CD4-positive, alpha-beta T cell (primary cell): ENCODE measurements at regions not wholly inside any gene's neighbourhood (a gene's known extent, or its start where the extent isn't known, plus 50 kb on each side); places are given as distances from the start of the nearest gene placed in this dataset.

ENCODE experiments used
- ATAC-seq: fragments of 200-7000 bp; cut with Tn5 transposase; one replicate; pipeline ENCODE4 v1.10.0; 2022; ENCODE audit warnings: mild to moderate bottlenecking; ENCODE audit not compliant: poor library complexity
- CTCF ChIA-PET: fragments of 350-600 bp; sonication (Branson Sonifier 250); formaldehyde crosslinking; loops from one replicate; lab custom pipeline; 2021; ENCODE audit warnings: antibody characterized with exemption, inconsistent platforms; lab: Charles Lee
- POLR2A ChIA-PET: fragments of 350-600 bp; sonication (Branson Sonifier 250); formaldehyde crosslinking; loops from one replicate; lab custom pipeline; 2021; ENCODE audit warnings: antibody characterized with exemption, inconsistent platforms; lab: Charles Lee
- DNase-seq, 14 experiments: peaks; one replicate each; pipeline ENCODE4 v3.0.0-alpha.2; 2013 to 2020; ENCODE audit warnings: mixed read lengths in 2 of 14
- H3K27ac ChIP-seq, 2 donors: one replicate each; pipeline versions ENCODE4 v1.5.1 to v1.7.0; 2013; ENCODE audit warnings: low read length in 2 of 2, low read depth in 1 of 2, mild to moderate bottlenecking in 1 of 2
- H3K27me3 ChIP-seq, 2 experiments: 1 replicate in 1 of 2; 2 replicates in 1 of 2; pipeline versions ENCODE4 v1.6.1 to v1.7.0; 2013; ENCODE audit warnings: low read length in 2 of 2, control low read depth in 1 of 2, mild to moderate bottlenecking in 1 of 2, moderate library complexity in 1 of 2; ENCODE audit not compliant: insufficient read depth in 2 of 2, control insufficient read depth in 1 of 2
- H3K36me3 ChIP-seq: one replicate; pipeline ENCODE4 v1.6.1; 2013; ENCODE audit warnings: low read length, control low read depth; ENCODE audit not compliant: insufficient read depth
- H3K4me1 ChIP-seq: one replicate; pipeline ENCODE4 v1.6.1; 2013; ENCODE audit warnings: low read length, control low read depth; ENCODE audit not compliant: insufficient read depth
- H3K4me3 ChIP-seq: one replicate; pipeline ENCODE4 v1.5.1; 2013; ENCODE audit warnings: mild to moderate bottlenecking, low read length, moderate library complexity
- H3K9me3 ChIP-seq, 2 experiments: 1 replicate in 1 of 2; 2 replicates in 1 of 2; pipeline versions ENCODE4 v1.6.1 to v1.7.0; 2013; ENCODE audit warnings: low read length in 2 of 2, mild to moderate bottlenecking in 2 of 2, control low read depth in 1 of 2, moderate library complexity in 1 of 2; ENCODE audit not compliant: control insufficient read depth in 1 of 2, insufficient read depth in 1 of 2
- H3K27ac Mint-ChIP-seq: one replicate; pipeline ENCODE4 v1.8.0; 2020; ENCODE audit warnings: mixed read lengths
- H3K27me3 Mint-ChIP-seq: one replicate; pipeline ENCODE4 v1.8.0; 2021; ENCODE audit warnings: mixed read lengths
- H3K36me3 Mint-ChIP-seq: one replicate; pipeline ENCODE4 v1.8.0; 2021; ENCODE audit warnings: low read depth, mixed read lengths
- H3K4me1 Mint-ChIP-seq: one replicate; pipeline ENCODE4 v1.8.0; 2021; ENCODE audit warnings: low read depth, mixed read lengths
- H3K4me3 Mint-ChIP-seq: one replicate; pipeline ENCODE4 v1.8.0; 2020; ENCODE audit warnings: mild to moderate bottlenecking, mixed read lengths
- H3K9me3 Mint-ChIP-seq: one replicate; pipeline ENCODE4 v1.8.0; 2020; ENCODE audit warnings: mixed read lengths
- intact Hi-C, 2 experiments: fragments of 100-400 bp; cut with DNase I in 1 of 2; cut with micrococcal nuclease in 1 of 2; formaldehyde crosslinking; loops; one replicate each; pipeline versions ENCODE4 v1.15.1 to v1.9.0; 2023 to 2025; cut with DNase I, micrococcal nuclease
- TF ChIP-seq, protein P1 (sequence below): fragments of 200-600 bp; IDR thresholded peaks from one replicate; pipeline ENCODE4 v1.8.0; 2022; ENCODE audit warnings: antibody characterized with exemption, mild to moderate bottlenecking

DNA sequence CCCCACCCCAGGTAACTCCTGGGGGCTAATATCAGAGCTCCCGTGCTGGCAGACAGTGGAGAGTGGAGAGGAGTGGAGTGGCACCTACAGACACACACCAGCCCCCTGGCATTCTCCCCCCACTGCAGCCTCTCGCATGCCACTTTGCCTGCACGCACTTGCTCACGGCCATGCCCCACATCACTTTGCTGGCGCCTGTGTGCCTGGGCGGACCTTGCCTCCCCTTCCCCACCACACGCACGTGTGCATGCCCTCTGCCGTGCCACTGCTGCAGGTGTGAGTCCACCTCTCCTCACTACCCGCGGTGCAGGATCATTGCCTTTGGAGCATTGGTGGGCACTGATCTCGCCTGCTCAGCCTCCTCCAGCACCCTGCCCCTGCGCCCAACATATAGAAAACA, 72.6 kb upstream of the DOK6 start:
- H3K4me1 Mint-ChIP-seq: no peaks in the 10 kb centered on the region
- H3K4me1 ChIP-seq: no peaks in the 10 kb centered on the region
- DNase-seq: peak in 1 of 14 experiments; percentile 2
- H3K9me3 Mint-ChIP-seq: no peaks in the 10 kb centered on the region
- H3K27me3 ChIP-seq: no peaks in the 10 kb centered on the region
- no peak overlapping the region for H3K27ac Mint-ChIP-seq
- intact Hi-C loops: no loop called here
- no peaks in the 10 kb centered on the region for H3K27me3 Mint-ChIP-seq
- H3K4me3 Mint-ChIP-seq: no peak overlapping the region
- TF ChIP-seq, protein P1, sequence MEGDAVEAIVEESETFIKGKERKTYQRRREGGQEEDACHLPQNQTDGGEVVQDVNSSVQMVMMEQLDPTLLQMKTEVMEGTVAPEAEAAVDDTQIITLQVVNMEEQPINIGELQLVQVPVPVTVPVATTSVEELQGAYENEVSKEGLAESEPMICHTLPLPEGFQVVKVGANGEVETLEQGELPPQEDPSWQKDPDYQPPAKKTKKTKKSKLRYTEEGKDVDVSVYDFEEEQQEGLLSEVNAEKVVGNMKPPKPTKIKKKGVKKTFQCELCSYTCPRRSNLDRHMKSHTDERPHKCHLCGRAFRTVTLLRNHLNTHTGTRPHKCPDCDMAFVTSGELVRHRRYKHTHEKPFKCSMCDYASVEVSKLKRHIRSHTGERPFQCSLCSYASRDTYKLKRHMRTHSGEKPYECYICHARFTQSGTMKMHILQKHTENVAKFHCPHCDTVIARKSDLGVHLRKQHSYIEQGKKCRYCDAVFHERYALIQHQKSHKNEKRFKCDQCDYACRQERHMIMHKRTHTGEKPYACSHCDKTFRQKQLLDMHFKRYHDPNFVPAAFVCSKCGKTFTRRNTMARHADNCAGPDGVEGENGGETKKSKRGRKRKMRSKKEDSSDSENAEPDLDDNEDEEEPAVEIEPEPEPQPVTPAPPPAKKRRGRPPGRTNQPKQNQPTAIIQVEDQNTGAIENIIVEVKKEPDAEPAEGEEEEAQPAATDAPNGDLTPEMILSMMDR: no peak
- H3K9me3 ChIP-seq: peaks cover 0 to 7% of the 10 kb centered on the region in 2 experiments
- no peaks in the 10 kb centered on the region for H3K36me3 ChIP-seq
- ChIA-PET POLR2A (no interaction called here), CTCF (no interaction called here)
- no peak overlapping the region for H3K4me3 ChIP-seq
- no peak overlapping the region for H3K27ac ChIP-seq
- H3K36me3 Mint-ChIP-seq: no peaks in the 10 kb centered on the region
- no peak for ATAC-seq

DNA sequence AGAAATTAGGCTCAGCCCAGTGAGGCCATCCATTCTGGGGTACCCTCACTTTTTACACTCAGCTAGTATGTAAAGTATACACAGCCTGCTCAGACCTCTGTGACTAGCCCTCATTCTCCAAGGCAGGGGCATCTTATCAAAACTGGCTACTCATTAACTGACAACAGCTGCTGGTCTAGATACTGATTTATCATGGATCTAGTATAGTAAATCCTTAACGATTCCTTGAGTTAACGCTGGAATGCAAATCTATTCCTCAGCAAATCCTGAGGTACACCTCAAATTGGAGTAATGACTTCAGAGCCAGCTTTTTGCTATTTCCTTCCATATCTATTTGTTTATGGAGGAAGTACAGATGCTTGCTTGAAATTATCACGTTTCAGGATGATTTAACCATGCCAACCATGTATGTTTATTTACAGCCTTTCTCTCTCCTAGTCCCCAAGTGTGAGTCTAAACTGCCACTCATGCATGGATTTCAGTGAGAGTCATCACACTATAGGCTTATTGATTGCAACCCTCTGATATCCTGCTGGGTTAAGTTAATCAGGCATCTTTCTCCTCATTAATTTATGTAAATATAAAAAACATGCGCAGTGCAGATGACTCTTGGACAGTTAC, 70.2 kb upstream of the DOK6 start:
- H3K36me3 Mint-ChIP-seq: no peaks in the 10 kb centered on the region

DNA sequence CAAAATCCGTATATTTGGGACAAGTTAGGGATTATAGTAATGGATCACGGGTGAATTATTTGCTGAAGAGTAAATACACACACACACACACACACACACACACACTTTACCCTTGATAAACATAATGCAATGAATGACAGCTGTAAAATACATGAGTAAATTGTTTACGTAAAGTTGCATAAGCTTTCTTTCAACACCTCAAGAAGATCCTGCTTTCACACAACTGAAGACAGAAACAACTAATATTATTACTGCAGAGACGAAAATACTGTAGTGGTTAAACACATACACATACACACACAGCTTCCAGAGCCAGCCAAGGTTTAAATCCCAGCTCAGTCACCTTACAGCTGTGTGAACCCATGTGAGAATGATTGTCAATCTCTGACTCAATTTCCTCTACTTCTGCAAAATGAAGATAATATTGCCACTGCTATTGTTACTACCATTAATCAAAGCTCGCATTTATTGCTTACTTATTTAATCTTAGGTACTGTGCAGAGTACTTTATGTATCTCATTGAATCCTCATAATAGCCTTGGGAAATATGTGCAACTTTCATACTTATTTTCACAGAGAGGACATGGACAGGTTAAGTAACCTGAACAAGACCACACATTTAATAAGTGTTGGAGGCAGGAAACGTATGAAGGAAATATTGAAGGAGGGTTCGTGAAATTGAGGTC, 50.6 kb upstream of the DOK6 start:
- H3K27me3 ChIP-seq: no peaks in the 10 kb centered on the region
- POLR2A ChIA-PET: no interaction called here
- ATAC-seq (no peak), DNase-seq (no peak)
- H3K4me3 ChIP-seq: no peak overlapping the region
- Mint-ChIP-seq H3K27me3 (peaks cover 4% of the 10 kb centered on the region), H3K36me3 (no peaks in the 10 kb centered on the region), H3K4me3 (no peak overlapping the region), H3K9me3 (peaks cover 2% of the 10 kb centered on the region), H3K4me1 (no peaks in the 10 kb centered on the region), H3K27ac (no peak overlapping the region)
- intact Hi-C loops: no loop called here
- TF ChIP-seq, protein P1: no peak
- CTCF ChIA-PET: no interaction called here
- H3K9me3 ChIP-seq: no peaks in the 10 kb centered on the region
- no peak overlapping the region for H3K27ac ChIP-seq
- H3K36me3 ChIP-seq: no peaks in the 10 kb centered on the region
- H3K4me1 ChIP-seq: no peaks in the 10 kb centered on the region

More for the DNA sequence above, 70.2 kb upstream of the DOK6 start:
- TF ChIP-seq, protein P1: no peak
- Mint-ChIP-seq H3K9me3 (no peaks in the 10 kb centered on the region), H3K4me3 (no peak overlapping the region), H3K4me1 (no peaks in the 10 kb centered on the region), H3K27ac (no peak overlapping the region), H3K27me3 (no peaks in the 10 kb centered on the region)
- Histone ChIP-seq H3K4me1 (no peaks in the 10 kb centered on the region), H3K36me3 (no peaks in the 10 kb centered on the region), H3K9me3 (peaks cover 0 to 7% of the 10 kb centered on the region in 2 experiments), H3K27me3 (no peaks in the 10 kb centered on the region), H3K4me3 (no peak overlapping the region), H3K27ac (no peak overlapping the region)
- DNase-seq (no peak), ATAC-seq (no peak)
- intact Hi-C loops: no loop called here
- ChIA-PET POLR2A (no interaction called here), CTCF (no interaction called here)
